WI38 (cell line): ENCODE measurements at regions not wholly inside any gene's neighbourhood (a gene's known extent, or its start where the extent isn't known, plus 50 kb on each side); places are given as distances from the start of the nearest gene placed in this dataset.

Source experiments
- H3K4me3 ChIP-seq: 2 replicates; pipeline ENCODE4 v1.5.1; 2011; ENCODE audit warnings: low read depth, mild to moderate bottlenecking, control low read depth, low read length
- TF ChIP-seq, protein P1 (sequence below): IDR thresholded peaks from 2 replicates; pipeline ENCODE4 v1.5.1; 2012; ENCODE audit warnings: low read depth, mild to moderate bottlenecking, control low read depth, low read length

DNA sequence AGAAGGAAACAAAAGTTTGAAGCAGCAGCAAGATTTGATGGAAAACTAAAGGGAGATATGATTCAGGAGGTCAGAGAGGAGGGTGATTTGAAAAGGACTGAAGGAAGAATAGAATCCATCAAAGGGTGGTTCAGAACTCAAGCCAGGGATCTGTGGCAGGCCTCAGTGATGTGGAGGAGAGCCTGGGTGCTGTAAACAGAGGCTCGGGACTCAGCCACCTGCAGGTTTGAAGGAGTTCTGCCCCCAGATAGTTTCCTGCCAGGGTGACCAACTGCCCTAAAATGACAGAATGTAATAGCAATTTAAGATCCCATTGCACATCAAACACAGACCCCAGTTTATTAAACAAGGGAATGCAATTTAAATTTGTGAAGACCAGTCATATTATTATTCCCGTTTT, 204.0 kb upstream of the FAT1 start:
- TF ChIP-seq, protein P1, sequence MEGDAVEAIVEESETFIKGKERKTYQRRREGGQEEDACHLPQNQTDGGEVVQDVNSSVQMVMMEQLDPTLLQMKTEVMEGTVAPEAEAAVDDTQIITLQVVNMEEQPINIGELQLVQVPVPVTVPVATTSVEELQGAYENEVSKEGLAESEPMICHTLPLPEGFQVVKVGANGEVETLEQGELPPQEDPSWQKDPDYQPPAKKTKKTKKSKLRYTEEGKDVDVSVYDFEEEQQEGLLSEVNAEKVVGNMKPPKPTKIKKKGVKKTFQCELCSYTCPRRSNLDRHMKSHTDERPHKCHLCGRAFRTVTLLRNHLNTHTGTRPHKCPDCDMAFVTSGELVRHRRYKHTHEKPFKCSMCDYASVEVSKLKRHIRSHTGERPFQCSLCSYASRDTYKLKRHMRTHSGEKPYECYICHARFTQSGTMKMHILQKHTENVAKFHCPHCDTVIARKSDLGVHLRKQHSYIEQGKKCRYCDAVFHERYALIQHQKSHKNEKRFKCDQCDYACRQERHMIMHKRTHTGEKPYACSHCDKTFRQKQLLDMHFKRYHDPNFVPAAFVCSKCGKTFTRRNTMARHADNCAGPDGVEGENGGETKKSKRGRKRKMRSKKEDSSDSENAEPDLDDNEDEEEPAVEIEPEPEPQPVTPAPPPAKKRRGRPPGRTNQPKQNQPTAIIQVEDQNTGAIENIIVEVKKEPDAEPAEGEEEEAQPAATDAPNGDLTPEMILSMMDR: no peak
- H3K4me3 ChIP-seq: no peak overlapping the region

DNA sequence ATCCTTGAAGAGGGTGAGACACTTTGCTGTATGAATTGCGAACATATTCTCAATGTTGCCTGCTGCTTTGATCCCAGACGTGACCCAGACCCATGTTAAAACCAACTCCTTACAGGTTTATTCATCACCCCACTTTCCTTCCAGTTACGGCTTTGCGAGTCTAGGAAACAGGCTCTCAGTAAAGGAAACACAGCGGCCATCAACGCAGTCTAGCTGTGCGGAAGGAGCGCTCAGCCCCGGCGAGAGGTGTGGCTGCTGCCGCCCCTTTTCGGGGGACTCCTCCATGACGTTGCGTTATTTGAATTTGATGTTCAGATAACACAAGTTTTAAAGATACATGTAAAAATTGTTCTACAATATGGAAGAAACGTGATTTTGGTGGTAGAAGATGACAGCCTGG, 206.4 kb upstream of the FAT1 start:
- no peak overlapping the region for H3K4me3 ChIP-seq
- TF ChIP-seq, protein P1: no peak

DNA sequence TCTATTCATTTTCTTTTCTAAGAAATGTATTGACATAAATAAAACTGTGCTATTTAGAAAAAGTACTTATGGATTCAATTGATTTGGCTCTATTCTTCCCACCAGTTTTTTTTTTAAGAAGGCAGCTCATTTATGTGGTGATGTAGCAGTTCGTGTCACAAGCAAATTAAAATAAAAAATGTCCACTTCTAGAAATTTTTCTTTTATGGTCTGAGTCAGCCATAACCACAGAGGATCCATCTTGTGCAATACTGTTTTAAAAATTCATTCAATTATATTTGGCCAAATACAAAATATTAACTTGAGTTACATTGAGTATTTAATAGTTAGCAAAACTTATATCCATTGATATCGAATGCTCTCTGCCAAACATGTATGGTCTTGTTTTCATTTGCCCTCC, 207.9 kb upstream of the FAT1 start:
- H3K4me3 ChIP-seq: no peak overlapping the region
- TF ChIP-seq, protein P1: no peak

DNA sequence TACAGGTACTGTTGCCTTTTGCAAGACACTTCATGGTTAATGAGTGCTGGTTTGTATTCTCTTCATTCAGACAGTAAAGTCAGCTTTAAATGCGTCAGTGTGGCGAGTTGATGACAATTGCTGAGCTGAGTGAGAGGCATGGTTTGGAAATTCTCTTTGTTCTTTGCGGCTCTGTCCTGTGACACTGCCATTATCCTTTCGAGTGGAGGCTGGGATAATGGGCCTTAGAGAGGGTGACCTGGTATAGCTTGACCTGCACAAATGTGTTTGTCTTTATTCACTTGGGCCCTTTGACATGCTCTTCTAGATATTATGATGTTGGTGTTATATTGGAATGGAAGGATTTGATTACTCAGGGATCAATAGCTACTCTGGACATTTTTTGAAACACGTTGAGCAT, 208.5 kb upstream of the FAT1 start:
- TF ChIP-seq, protein P1: no peak

DNA sequence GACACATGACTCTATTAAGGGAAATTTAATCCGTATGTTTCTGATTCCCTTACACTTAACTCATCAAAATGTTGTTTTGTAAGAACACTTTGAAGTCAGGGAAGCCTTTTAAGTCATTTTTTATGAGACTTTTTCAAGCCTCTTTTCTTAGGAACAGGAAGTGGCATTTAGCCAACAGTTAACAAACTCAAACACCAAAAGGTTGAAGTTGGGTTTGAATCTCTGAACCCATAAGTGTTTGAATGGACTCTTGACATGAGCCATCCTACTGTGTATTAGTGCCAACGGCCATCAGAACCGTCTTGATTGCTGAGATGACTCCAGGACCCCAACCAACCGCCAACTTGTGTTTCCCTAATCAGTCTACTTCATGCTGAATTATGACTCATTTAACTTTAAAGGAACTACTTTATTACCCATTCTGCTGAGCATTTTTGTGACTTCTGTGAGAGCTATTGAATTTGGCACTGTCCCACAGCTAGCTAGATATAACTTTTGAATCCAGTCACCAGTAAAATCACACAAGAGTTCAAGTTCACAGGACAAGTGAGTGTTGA, 209.1 kb upstream of the FAT1 start:
- no peak overlapping the region for H3K4me3 ChIP-seq
- TF ChIP-seq, protein P1: no peak

More for the DNA sequence above, 208.5 kb upstream of the FAT1 start:
- no peak overlapping the region for H3K4me3 ChIP-seq

DNA sequence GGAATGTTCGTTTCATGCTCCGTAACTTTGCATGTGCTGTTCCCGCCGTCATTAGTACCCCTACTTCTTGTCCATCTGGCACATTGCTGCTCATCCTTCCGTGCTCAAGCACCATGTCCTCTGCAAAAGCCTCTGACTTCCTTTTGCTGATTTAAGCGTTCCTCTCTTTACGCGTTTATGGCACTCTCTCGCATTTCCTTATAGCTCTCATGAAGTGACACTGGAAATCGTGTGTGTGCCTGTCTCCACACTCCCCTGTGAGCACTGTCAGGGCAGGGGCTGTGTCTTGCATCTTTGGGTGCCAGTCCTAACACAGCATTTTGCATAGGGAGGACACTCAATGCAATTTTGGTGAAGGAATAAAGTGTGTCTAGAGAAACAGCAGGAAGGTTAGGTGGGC, 210.6 kb upstream of the FAT1 start:
- no peak overlapping the region for H3K4me3 ChIP-seq
- TF ChIP-seq, protein P1: no peak

DNA sequence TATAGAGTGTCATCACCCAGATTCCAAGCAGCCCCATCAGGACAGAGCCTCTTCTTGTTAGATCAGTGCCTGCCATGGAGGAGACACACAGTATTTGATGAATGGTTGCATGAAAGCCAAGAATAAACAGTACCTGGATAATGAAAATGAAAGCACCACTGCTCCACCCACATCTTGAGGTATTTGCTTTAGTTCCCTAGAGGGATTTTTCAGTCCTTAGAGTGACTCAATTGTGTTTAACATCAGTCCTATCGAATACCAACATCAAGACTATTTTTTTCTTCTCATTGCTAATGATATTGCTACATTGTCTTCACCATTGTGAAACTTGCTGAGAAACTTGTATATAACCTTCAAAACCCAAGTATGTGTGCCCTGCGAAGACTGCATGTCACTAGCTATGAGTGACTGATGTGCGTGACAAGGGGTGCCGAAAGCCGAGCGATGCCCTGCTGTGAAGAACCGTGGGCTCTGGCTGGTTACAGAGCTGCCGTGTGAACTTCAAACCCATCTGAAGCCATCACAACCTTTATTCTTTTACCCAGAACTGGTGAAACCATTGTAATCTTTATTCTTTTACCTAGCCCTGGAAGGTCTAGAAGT, 211.3 kb upstream of the FAT1 start:
- H3K4me3 ChIP-seq: no peak overlapping the region
- TF ChIP-seq, protein P1: no peak
